ENCODE measurements at regions not wholly inside any gene's neighbourhood (a gene's known extent, or its start where the extent isn't known, plus 50 kb on each side); places are given as distances from the start of the nearest gene placed in this dataset.

GRCh38 chr13:90397503-90397902, 950.0 kb upstream of the MIR17HG start:
- no peaks in the 10 kb centered on the region; the same call in 1 of the 3 replicates for H3K9me3 Mint-ChIP-seq
- no peak for ATAC-seq

DNA sequence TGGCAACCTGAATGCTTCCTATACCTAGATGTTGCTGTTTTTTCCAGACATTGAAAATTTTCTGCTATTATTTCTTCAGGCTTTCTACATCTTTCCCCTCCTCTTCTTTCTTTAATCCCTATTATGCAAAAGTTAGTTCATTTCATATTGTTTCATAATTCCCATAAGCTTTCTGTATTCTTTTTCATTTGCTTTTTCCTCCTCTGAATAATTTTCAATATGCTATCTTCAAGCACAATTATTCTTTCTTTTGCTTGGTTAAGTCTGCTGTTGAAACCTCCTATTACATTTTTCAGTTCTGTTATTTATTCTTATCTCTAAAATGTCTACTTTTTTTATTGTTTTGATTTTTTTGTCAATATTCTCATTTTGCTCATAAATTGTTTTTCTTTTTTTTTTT, 947.1 kb upstream of the MIR17HG start:
- Histone ChIP-seq H4K20me1 (replicated peaks; ENCODE audit: insufficient read depth) (no peaks in the 10 kb centered on the region), H3K27ac (ENCODE audit: low read depth) (no peak overlapping the region), H2AFZ (no peak overlapping the region), H3K9me2 (ENCODE audit: insufficient read depth) (no peaks in the 10 kb centered on the region), H3K27me3 (ENCODE audit: insufficient read depth) (no peaks in the 10 kb centered on the region), H3K4me3 (no peak overlapping the region), H3K4me1 (ENCODE audit: insufficient read depth) (peaks cover 13% of the 10 kb centered on the region), H3K79me2 (replicated peaks; ENCODE audit: insufficient read depth) (no peaks in the 10 kb centered on the region), H3K36me3 (ENCODE audit: insufficient read depth) (no peaks in the 10 kb centered on the region), H3K4me2 (no peak overlapping the region), H3F3A (replicated peaks; ENCODE audit: low read depth) (no peaks in the 10 kb centered on the region)
- Mint-ChIP-seq H3K9me3 (peaks cover 12% of the 10 kb centered on the region), H3K36me3 (ENCODE audit: low read depth) (peaks cover 14% of the 10 kb centered on the region; the same call in 2 of the 3 replicates), H3K27ac (no peak overlapping the region), H3K27me3 (ENCODE audit: insufficient read depth, low read depth, poor library complexity) (peaks cover 3% of the 10 kb centered on the region), H3K4me1 (peaks cover 21% of the 10 kb centered on the region), H3K4me3 (no peak overlapping the region)
- DNase-seq (ENCODE audit: low spot score) (no peak), ATAC-seq (no peak)
- TF ChIP-seq JUNB (IDR thresholded peaks at IDR 0.05; ENCODE audit: unreplicated experiment) (no peak), STAT1 (IDR thresholded peaks at IDR 0.05; ENCODE audit: unreplicated experiment) (no peak), EZH2 (IDR thresholded peaks at IDR 0.05; ENCODE audit: low read depth, unreplicated experiment) (no peak), CTCF (conservative IDR thresholded peaks at IDR 0.05; ENCODE audit: low read depth in 2 of 2) (no peak), ZNF462 (CRISPR knock-in tag; IDR thresholded peaks at IDR 0.05) (no peak)

More at GRCh38 chr13:90397503-90397902, 950.0 kb upstream of the MIR17HG start:
- Histone ChIP-seq H3K27me3 (ENCODE audit: insufficient read depth) (no peaks in the 10 kb centered on the region), H3K79me2 (replicated peaks; ENCODE audit: insufficient read depth) (no peaks in the 10 kb centered on the region), H3K27ac (ENCODE audit: low read depth) (no peak overlapping the region), H3K4me2 (peak overlapping the region; percentile 31; the same call in 1 of the 2 replicates), H2AFZ (no peak overlapping the region), H3F3A (replicated peaks; ENCODE audit: low read depth) (no peaks in the 10 kb centered on the region), H3K4me3 (no peak overlapping the region), H3K9me2 (ENCODE audit: insufficient read depth) (0 out of 2 replicates have a peak, but pooled peaks cover 5% of the 10 kb centered on the region), H3K4me1 (ENCODE audit: insufficient read depth) (peaks cover 13% of the 10 kb centered on the region), H3K36me3 (ENCODE audit: insufficient read depth) (no peaks in the 10 kb centered on the region), H4K20me1 (replicated peaks; ENCODE audit: insufficient read depth) (no peaks in the 10 kb centered on the region)
- TF ChIP-seq ZNF114 (CRISPR knock-in tag; IDR thresholded peaks at IDR 0.05): no peak
- no peak for TF ChIP-seq STAT1 (IDR thresholded peaks at IDR 0.05; ENCODE audit: unreplicated experiment)
- TF ChIP-seq JUNB (IDR thresholded peaks at IDR 0.05; ENCODE audit: unreplicated experiment): no peak
- Mint-ChIP-seq H3K27me3 (ENCODE audit: insufficient read depth, low read depth, poor library complexity) (peaks cover 4% of the 10 kb centered on the region), H3K4me1 (peaks cover 21% of the 10 kb centered on the region), H3K4me3 (no peak overlapping the region), H3K36me3 (ENCODE audit: low read depth) (peaks cover 7% of the 10 kb centered on the region; the same call in 2 of the 3 replicates), H3K27ac (no peak overlapping the region)
- DNase-seq (ENCODE audit: low spot score): no peak

Data from GM23338 (cell line).